KMS-11 (cell line): ENCODE measurements at regions not wholly inside any gene's neighbourhood (a gene's known extent, or its start where the extent isn't known, plus 50 kb on each side); places are given as distances from the start of the nearest gene placed in this dataset.

Source experiments
- H2AFZ ChIP-seq: fragments of 200-600 bp; sonication (generic); 2 replicates; pipeline ENCODE4 v1.6.1; 2016; ENCODE audit warnings: antibody characterized with exemption, mixed run types, low read depth
- H3K27ac ChIP-seq: fragments of 200-600 bp; sonication (generic); 2 replicates; pipeline ENCODE4 v1.6.1; 2016; ENCODE audit warnings: mild to moderate bottlenecking, mixed run types
- H3K27me3 ChIP-seq: fragments of 200-600 bp; sonication (generic); 2 replicates; pipeline ENCODE4 v1.6.1; 2017; ENCODE audit warnings: mild to moderate bottlenecking, low read depth, mixed run types, moderate library complexity; ENCODE audit not compliant: insufficient read depth
- H3K36me3 ChIP-seq: fragments of 200-600 bp; sonication (generic); 2 replicates; pipeline ENCODE4 v1.6.1; 2017; ENCODE audit warnings: mild to moderate bottlenecking, mixed run types; ENCODE audit not compliant: insufficient read depth
- H3K4me1 ChIP-seq: fragments of 200-600 bp; sonication (generic); 2 replicates; pipeline ENCODE4 v1.6.1; 2016; ENCODE audit warnings: mild to moderate bottlenecking, low read depth, mixed run types; ENCODE audit not compliant: poor library complexity, severe bottlenecking
- H3K4me2 ChIP-seq: fragments of 200-600 bp; sonication (generic); 2 replicates; pipeline ENCODE4 v1.7.0; 2016; ENCODE audit warnings: mild to moderate bottlenecking, mixed run types
- H3K4me3 ChIP-seq: fragments of 200-600 bp; sonication (generic); IDR thresholded peaks from 2 replicates; pipeline ENCODE4 v1.6.1; 2017; ENCODE audit warnings: low read depth, low read length, mixed read lengths; ENCODE audit not compliant: insufficient read depth
- H3K79me2 ChIP-seq: fragments of 200-600 bp; sonication (generic); 2 replicates; pipeline ENCODE4 v1.6.1; 2016; ENCODE audit warnings: low read depth, mixed run types; ENCODE audit not compliant: insufficient read depth
- H3K9ac ChIP-seq: fragments of 200-600 bp; sonication (generic); 2 replicates; pipeline ENCODE4 v1.6.1; 2016; ENCODE audit warnings: mild to moderate bottlenecking, mixed run types
- H4K20me1 ChIP-seq: fragments of 200-600 bp; sonication (generic); 2 replicates; pipeline ENCODE4 v1.6.1; 2016; ENCODE audit warnings: mild to moderate bottlenecking, mixed run types; ENCODE audit not compliant: insufficient read depth
- CTCF ChIP-seq: fragments of 200-600 bp; sonication (generic); conservative IDR thresholded peaks from 2 replicates; pipeline ENCODE4 v1.6.1; 2017; ENCODE audit warnings: low read depth, mild to moderate bottlenecking, antibody characterized with exemption, low read length, moderate library complexity, mixed read lengths

GRCh38 chr17:33806631-33807030, 448.5 kb upstream of the CCL2 start:
- no peaks in the 10 kb centered on the region for H4K20me1 ChIP-seq
- H3K36me3 ChIP-seq = no peaks in the 10 kb centered on the region
- H3K4me1 ChIP-seq = peaks cover 29% of the 10 kb centered on the region
- no peak overlapping the region for H2AFZ ChIP-seq
- no peak overlapping the region for H3K27ac ChIP-seq
- H3K4me2 ChIP-seq = no peak overlapping the region
- H3K79me2 ChIP-seq = no peaks in the 10 kb centered on the region
- H3K4me3 ChIP-seq = no peak overlapping the region
- no peaks in the 10 kb centered on the region for H3K27me3 ChIP-seq
- no peak overlapping the region for H3K9ac ChIP-seq
- no peak for TF ChIP-seq CTCF

- Histone ChIP-seq H3K4me2 (no peak overlapping the region), H3K79me2 (no peaks in the 10 kb centered on the region), H2AFZ (no peak overlapping the region), H3K4me1 (peaks cover 7% of the 10 kb centered on the region), H3K27ac (no peak overlapping the region), H3K4me3 (no peak overlapping the region), H4K20me1 (no peaks in the 10 kb centered on the region), H3K36me3 (no peaks in the 10 kb centered on the region), H3K27me3 (no peaks in the 10 kb centered on the region), H3K9ac (no peak overlapping the region)
- no peak for TF ChIP-seq CTCF
Measured at GRCh38 chr17:33809748-33810147, 445.3 kb upstream of the CCL2 start.

GRCh38 chr17:33811004-33811760, 443.9 kb upstream of the CCL2 start:
- H3K4me3 ChIP-seq = no peak overlapping the region
- TF ChIP-seq CTCF = no peak
- H3K4me1 ChIP-seq = no peaks in the 10 kb centered on the region
- no peak overlapping the region for H3K27ac ChIP-seq
- no peak overlapping the region for H3K4me2 ChIP-seq
- H3K36me3 ChIP-seq = no peaks in the 10 kb centered on the region
- no peak overlapping the region for H3K9ac ChIP-seq
- H3K79me2 ChIP-seq = no peaks in the 10 kb centered on the region
- H3K27me3 ChIP-seq = no peaks in the 10 kb centered on the region
- no peak overlapping the region for H2AFZ ChIP-seq
- no peaks in the 10 kb centered on the region for H4K20me1 ChIP-seq

- no peak for TF ChIP-seq CTCF
- Histone ChIP-seq H2AFZ (no peak overlapping the region), H3K4me1 (no peaks in the 10 kb centered on the region), H3K27me3 (no peaks in the 10 kb centered on the region), H4K20me1 (no peaks in the 10 kb centered on the region), H3K36me3 (no peaks in the 10 kb centered on the region), H3K4me3 (no peak overlapping the region), H3K9ac (no peak overlapping the region), H3K27ac (no peak overlapping the region), H3K79me2 (no peaks in the 10 kb centered on the region), H3K4me2 (no peak overlapping the region)
Measured at GRCh38 chr17:33811984-33812577, 443.0 kb upstream of the CCL2 start.
